Activated naive CD4-positive, alpha-beta T cell treated with anti-CD3 and anti-CD28 coated beads, Interleukin-2, amount 50 U/mL, for 16 hours (primary cell): ENCODE measurements at regions not wholly inside any gene's neighbourhood (a gene's known extent, or its start where the extent isn't known, plus 50 kb on each side); places are given as distances from the start of the nearest gene placed in this dataset.

Experiments
- DNase-seq: peaks from one replicate; pipeline ENCODE4 v3.0.0-alpha.2; 2020

GRCh38 chr12:93314177-93314497, 63.6 kb upstream of the NUDT4 start:
- DNase-seq = no peak

- DNase-seq = no peak
These were observed 62.3 kb upstream of the NUDT4 start for GRCh38 chr12:93315385-93315906.

GRCh38 chr12:93315907-93316622, 61.7 kb upstream of the NUDT4 start:
- no peak for DNase-seq

- DNase-seq = no peak
These were observed 61.1 kb upstream of the NUDT4 start for GRCh38 chr12:93316623-93316971.

- no peak for DNase-seq
These were observed 60.5 kb upstream of the NUDT4 start for GRCh38 chr12:93317227-93317626.

GRCh38 chr12:93318720-93319522, 58.8 kb upstream of the NUDT4 start:
- no peak for DNase-seq

GRCh38 chr12:93319523-93320050, 58.1 kb upstream of the NUDT4 start:
- DNase-seq = no peak

- no peak for DNase-seq
These were observed 54.9 kb upstream of the NUDT4 start for GRCh38 chr12:93322784-93323183.

- DNase-seq = no peak
These were observed 53.9 kb upstream of the NUDT4 start for GRCh38 chr12:93323625-93324329.

- no peak for DNase-seq
These were observed 51.9 kb upstream of the NUDT4 start for GRCh38 chr12:93325855-93326254.
